ENCODE measurements at regions not wholly inside any gene's neighbourhood (a gene's known extent, or its start where the extent isn't known, plus 50 kb on each side); places are given as distances from the start of the nearest gene placed in this dataset.

GRCh38 chr3:30259730-30260129 lies 346.7 kb upstream of the TGFBR2 start:
- no peak for TF ChIP-seq ZFX (IDR thresholded peaks at IDR 0.05)
- TF ChIP-seq CTCF (conservative IDR thresholded peaks at IDR 0.05): no peak
